Mesenteric fat pad (tissue), 1 donor: ENCODE measurements at regions not wholly inside any gene's neighbourhood (a gene's known extent, or its start where the extent isn't known, plus 50 kb on each side); places are given as distances from the start of the nearest gene placed in this dataset.
"Not testable (repeated sequence)": the region's sequence is repeated elsewhere in the genome, so short reads cannot be mapped to it uniquely, and the experiment has no call there.

Experiments
- DNase-seq: peaks from one replicate; pipeline ENCODE4 v3.0.0-alpha.2; 2020; ENCODE audit warnings: low spot score
- donor health status: DM: yes; HTN: yes; CAD: no.

- DNase-seq = no peak
These were observed 51.2 kb upstream of the PRR23C start for GRCh38 chr3:139095803-139096466.

- no peak for DNase-seq
These were observed 52.0 kb upstream of the PRR23C start for GRCh38 chr3:139096670-139097069.

GRCh38 chr3:139098391-139098790 is 53.7 kb upstream of the PRR23C start:
- no peak for DNase-seq

- DNase-seq = no peak
These were observed 55.5 kb upstream of the PRR23C start for GRCh38 chr3:139099968-139100817.

GRCh38 chr3:139100821-139101220 is 56.1 kb upstream of the PRR23C start:
- no peak for DNase-seq

GRCh38 chr3:139101396-139101795 is 56.7 kb upstream of the PRR23C start:
- no peak for DNase-seq

GRCh38 chr3:139103484-139103883 is 58.8 kb upstream of the PRR23C start:
- no peak for DNase-seq

- DNase-seq = no peak
These were observed 59.4 kb upstream of the PRR23C start for GRCh38 chr3:139104062-139104461.

- DNase-seq = no peak
These were observed 60.5 kb upstream of the PRR23C start for GRCh38 chr3:139105154-139105702.

- no peak for DNase-seq
These were observed 61.6 kb upstream of the PRR23C start for GRCh38 chr3:139106013-139106932.

- DNase-seq = peak; percentile 79
These were observed 62.9 kb upstream of the PRR23C start for GRCh38 chr3:139107424-139108252.

GRCh38 chr3:139108253-139108969 is 63.7 kb upstream of the PRR23C start:
- peak; percentile 75 for DNase-seq

GRCh38 chr3:139109271-139109670 is 64.6 kb upstream of the PRR23C start:
- DNase-seq = no peak

GRCh38 chr3:139110072-139110830 is 65.6 kb upstream of the PRR23C start:
- no peak for DNase-seq

- not testable (repeated sequence) for DNase-seq
These were observed 66.2 kb upstream of the PRR23C start for GRCh38 chr3:139110929-139111328.

- DNase-seq = peak; percentile 88
These were observed 66.9 kb upstream of the PRR23C start for GRCh38 chr3:139111392-139112229.

GRCh38 chr3:139112230-139112558 is 67.5 kb upstream of the PRR23C start:
- DNase-seq = peak; percentile 69
